MV-4-11 (cell line): ENCODE measurements at regions not wholly inside any gene's neighbourhood (a gene's known extent, or its start where the extent isn't known, plus 50 kb on each side); places are given as distances from the start of the nearest gene placed in this dataset.

Source experiments
- DNase-seq: peaks from one replicate; lab custom pipeline; 2025; lab: John Stamatoyannopoulos, UW

DNA sequence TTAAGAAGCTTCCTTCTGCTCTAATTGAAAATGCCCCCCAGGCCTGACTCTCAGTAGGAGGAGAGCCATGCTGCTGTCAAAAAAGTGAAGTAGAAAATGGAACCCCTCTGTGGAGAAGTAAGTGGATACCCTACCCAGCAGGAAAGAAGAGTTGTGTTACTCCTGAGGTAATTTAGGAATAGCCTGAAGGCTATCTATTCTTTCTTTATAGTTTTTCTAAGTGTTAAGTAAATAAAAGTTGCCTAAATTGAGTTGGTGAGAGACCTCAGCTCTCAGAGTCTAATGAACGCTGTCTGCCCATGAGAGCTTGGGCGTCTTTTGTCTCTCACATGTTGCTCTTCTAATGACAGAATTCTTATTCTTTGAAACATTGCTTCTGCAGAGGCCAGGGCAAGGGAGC, 116.2 kb downstream of the NSUN3 start:
- no peak for DNase-seq

- DNase-seq: no peak
These were observed 120.7 kb downstream of the NSUN3 start for GRCh38 chr3:94183551-94183950.

DNA sequence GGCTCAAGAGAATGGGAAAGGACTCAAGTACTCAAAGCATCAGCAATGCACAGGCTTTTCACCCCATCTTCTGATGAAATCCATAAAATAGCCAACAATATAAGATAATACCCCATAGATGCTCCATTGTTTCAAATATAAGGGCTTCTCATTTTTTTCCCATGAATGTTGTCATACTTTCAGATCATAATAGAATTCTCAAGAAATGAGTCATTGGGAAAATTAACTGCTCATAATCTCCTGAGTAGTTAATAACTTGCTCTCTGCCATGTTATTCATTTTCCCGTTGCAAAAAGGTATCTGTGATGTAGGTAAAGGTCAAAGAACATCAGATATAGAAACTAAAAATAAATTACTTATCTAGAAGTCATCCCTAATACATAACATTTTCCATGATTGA, 121.9 kb downstream of the NSUN3 start:
- no peak for DNase-seq

- no peak for DNase-seq
These were observed 122.9 kb downstream of the NSUN3 start for GRCh38 chr3:94185753-94186152.

GRCh38 chr3:94187697-94188096, 124.8 kb downstream of the NSUN3 start:
- DNase-seq: no peak

DNA sequence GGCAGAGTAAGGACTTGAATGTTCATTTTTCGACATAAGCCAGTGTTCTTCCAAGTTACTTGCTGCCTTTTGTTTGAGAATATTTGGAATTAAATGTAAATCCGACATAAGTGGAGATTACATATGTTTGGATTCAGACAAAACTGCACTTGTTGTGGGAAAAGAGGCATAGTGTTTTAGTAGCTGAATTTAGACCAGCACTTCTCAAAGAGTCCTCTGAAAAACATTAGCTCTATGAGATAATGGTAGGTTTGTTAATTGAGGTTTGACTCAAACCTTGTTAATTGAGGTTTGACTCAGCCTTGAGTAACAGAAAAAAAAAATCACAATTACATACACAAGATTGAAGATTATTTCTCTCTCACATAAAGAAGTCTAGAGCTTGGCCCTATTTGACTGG, 132.5 kb downstream of the NSUN3 start:
- no peak for DNase-seq

GRCh38 chr3:94206291-94206690, 143.4 kb downstream of the NSUN3 start:
- DNase-seq: no peak

DNA sequence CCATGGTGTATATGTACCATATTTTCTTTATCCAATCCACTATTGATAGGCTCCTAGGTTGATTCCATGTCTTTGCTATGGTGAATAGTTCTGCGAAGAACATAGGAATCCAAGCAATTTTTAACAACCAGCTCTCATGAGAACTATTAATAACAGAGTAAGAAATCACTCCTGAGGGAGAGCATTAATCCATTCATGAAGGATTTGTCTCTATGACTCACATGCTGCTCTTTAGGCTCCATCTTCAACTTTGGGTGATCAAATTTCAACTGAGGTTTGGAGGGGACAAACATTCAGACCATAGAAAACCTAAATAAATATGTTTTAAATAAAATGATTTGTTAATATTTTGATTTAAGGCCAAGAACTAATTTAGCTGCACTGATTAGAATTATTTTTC, 147.4 kb downstream of the NSUN3 start:
- DNase-seq: no peak

DNA sequence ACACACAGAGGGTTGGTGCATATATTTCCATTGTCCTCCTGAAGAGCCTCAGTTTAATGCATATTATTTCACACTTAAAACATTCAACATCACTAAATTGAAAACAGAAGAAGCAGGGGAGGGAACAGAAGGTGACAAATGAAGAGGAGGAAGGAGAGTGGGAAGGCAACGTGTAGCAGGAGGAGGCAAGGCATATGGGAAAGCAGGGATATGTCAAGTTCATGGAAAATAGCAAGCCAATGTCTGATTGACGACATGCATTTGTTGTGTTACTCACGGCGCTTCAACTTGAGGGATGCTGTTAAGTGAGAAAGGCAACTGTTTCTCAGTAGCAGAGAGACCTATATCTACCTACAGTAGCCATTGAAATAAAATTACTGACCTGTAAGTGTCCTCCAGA, 154.5 kb downstream of the NSUN3 start:
- no peak for DNase-seq

DNA sequence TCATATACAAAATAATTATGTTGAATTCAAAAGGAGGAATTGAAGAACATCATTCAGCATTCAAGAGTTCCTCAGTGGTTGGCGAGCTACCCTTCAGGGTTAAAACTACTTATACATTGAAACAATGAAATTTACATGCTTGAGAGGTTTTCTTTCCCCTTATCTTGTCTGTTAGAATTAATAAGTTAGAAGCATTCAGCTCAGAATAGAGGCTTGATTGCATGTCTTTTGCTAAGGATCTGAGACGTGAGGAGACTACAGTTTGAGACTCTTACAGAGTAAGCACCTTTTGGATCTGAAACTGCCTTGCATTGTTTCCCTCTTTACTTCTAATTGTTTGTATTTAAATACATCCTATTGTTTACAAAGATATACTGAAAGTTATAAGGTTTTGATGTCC, 157.6 kb downstream of the NSUN3 start:
- no peak for DNase-seq

DNA sequence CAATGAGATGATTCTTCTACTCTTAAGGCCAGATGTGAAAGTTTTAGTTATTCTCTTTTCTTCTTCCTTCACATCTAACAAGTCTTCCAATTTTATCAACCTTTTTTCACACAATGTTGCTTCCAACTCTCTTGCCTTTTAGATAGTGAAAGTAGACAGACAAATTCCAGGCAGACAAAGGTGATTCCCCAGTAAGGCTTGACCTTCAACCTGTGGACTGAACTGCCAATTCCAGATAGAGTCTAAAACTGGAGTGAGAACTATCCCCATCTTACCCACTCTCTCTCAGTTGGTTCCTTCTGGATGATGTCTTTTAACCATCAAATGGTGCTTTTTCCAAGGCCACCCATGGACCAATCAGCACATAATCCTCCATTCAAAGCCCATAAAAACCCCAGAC, 159.0 kb downstream of the NSUN3 start:
- DNase-seq: no peak

DNA sequence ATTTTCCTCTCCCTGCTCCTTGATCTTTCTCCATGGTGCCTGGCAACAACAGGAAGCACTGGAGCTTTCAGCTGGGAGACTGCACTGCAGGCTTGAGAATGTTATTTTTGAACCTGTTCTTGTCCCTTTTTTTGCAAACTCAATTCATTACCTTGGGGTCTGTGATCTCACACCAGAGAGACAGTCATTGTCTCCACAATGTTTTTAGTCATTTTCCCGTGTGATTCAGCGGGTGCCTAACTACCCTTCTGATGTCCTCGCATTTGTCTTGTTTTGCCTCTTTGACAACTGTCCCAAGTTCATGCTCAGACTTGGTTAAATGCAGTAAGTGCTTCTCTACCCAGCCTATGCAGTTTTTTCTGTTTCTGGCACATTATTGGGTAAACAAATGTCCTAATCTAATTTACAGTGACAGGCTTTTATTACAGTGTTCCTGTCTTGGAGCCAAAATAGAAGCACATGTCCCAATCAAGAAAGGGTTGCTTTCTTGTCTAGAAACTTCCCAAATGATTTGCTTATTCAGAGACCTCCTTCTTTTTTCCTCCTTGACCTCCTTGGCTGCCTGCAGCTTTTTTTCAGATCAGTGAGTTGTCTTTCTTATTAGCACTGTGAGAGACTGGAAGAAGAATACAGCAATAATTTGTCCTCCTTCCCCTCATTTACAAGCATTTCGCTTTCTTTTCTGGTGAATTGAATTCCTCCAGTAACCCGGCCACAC, 162.4 kb downstream of the NSUN3 start:
- no peak for DNase-seq

GRCh38 chr3:94226078-94226477, 163.2 kb downstream of the NSUN3 start:
- DNase-seq: no peak

DNA sequence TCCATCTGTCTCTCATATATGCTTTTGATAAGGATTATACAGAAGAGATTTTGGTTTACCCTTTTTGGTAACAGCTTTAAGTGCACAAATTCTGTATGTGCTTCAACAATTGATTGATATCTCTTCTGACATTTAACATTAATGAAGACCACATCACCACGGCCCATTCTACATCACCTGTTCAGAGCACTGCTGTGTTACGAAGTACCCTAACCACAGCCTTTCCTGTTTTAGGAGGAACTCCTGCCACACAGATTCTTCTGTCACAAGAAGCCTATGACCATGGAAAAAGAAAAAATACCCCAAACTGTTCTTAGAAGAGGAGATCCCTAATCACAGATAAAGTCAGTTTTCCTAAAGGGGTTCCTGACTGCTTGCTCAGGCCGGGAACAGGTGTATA, 170.1 kb downstream of the NSUN3 start:
- no peak for DNase-seq

DNA sequence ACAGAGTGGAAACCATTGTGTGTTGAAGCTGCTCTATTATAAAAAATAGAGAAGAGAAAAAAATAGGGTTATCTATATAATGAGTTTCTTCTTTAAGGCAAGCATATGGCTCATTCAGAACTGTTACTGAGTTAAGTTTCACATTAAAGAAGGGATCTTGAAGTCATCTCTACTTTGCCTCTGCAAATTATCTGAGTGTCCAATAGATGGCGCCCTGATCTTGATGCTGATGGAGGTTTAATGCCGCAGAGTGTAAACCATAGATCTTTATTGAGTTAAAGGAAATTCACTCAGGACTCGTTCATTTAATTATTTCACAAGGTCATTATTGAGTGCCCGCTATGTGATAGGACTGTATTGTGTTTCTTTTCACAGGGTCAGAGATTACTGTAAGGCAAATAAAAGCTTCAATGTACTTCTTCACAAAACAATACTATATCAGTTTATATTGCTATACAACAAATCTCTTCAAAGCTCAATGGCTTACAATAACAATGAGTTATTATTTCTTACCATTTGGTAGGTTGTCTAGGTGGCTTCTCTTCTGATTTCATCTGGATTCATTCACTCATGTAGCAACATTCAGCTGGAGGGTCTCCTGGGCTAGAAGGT, 171.4 kb downstream of the NSUN3 start:
- DNase-seq: peak; percentile 14

- DNase-seq: no peak
These were observed 179.1 kb downstream of the NSUN3 start for GRCh38 chr3:94241986-94242385.

- DNase-seq: no peak
These were observed 183.3 kb downstream of the NSUN3 start for GRCh38 chr3:94246171-94246570.

GRCh38 chr3:94248042-94248441, 185.2 kb downstream of the NSUN3 start:
- DNase-seq: no peak

- DNase-seq: peak; percentile 40
These were observed 186.7 kb downstream of the NSUN3 start for GRCh38 chr3:94249491-94250079.

- DNase-seq: peak; percentile 32
These were observed 188.7 kb downstream of the NSUN3 start for GRCh38 chr3:94251566-94251965.

DNA sequence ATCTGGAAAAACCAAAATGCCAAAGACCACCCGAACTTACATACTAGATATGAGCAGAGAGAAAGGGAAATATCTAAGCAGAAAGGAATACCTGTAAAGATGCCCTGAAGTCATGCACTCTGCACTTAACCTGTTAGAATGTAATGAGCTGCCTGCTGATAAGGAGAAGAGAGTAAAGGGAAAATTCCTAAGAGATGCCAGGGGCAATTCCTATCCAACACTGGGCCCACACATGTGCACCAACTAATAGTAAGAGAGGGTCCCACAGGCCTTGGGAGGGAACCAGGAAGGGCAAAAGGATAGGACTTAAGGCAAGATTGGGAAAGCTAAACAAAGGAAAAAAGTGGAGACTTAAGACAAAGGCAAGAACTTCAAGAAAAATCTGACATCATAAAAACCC, 189.5 kb downstream of the NSUN3 start:
- DNase-seq: no peak

DNA sequence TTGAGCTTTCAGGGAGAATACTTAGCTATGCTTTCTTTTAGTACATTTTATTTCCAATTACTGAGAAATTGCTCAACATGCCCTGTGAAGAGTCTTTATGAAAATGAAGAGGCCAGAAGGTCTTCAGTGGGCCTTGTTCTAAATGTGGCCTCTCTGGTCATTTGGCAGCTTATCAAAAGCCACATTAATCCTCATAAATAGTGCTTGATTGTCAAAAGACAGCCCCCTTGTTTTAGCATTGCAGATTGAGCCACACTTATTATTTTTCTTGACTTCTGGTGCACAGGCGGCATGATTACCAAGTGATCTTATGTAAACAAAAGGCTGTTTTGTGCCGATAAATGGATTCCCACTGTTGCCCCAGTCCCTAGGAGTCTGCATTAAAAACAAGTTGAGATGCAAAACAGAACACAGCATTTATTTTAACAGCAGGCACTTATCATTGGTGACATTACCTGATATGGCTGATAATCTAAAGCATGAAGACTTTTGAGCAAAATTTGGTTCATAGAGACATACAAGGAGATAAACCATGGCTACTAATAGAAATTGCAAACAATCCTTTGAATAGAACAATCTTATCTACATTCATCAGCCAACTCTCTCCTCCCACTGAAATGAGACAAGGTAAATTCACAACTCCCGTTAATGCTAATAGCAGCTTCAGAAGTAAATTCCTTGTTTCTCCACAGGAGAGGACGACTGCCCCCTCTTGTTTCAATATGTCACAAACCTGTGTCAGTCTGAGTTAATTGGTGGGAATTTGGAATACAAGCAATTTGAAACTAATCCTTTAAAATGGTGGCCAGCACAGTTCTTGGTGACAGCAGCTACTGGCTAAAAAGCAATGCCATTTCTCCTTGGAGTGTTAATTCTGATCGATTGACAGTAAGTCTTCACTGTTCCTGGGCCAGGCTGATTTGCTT, 194.3 kb downstream of the NSUN3 start:
- DNase-seq: no peak

DNA sequence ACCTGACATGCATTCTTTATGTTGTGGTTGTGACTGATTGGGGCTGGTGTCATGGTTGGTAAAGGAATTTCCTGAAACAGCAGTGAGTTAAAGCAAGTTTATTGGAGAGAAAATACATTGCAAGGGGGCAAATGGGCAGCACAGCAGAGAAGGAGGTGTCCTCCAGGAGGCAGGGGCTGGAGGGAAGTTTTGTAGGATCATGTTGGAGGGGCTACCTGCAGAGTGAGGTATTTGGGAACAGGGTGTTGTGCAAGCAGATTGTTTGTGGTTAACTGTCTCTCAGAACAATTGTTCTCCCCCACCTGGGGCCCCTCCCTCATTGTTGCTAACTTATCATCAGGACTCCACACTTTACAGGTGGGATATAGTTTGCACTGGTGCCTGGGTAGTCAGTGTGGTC, 196.0 kb downstream of the NSUN3 start:
- no peak for DNase-seq
